ENCODE measurements at regions not wholly inside any gene's neighbourhood (a gene's known extent, or its start where the extent isn't known, plus 50 kb on each side); places are given as distances from the start of the nearest gene placed in this dataset.

DNA sequence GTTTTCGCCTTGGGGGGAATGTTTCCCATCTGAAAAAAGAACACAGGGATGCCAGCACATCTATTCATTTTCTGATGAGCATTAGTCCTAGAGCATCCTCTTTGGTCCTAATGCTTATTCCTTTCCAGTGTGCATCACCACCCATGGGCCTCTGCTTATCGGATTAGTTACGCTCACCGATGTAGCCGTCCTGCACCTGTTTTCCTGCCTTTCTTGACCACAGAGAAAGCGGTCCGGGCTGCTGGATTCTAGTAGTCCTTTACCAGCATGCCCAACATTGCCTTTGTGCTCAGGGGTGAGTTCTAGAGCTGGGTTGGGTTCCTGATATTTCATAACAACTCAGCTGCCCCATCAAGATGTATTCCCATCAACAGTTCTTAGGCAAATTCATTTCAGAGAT lies 2084.5 kb upstream of the C9orf72 start:
- no peak for DNase-seq

DNA sequence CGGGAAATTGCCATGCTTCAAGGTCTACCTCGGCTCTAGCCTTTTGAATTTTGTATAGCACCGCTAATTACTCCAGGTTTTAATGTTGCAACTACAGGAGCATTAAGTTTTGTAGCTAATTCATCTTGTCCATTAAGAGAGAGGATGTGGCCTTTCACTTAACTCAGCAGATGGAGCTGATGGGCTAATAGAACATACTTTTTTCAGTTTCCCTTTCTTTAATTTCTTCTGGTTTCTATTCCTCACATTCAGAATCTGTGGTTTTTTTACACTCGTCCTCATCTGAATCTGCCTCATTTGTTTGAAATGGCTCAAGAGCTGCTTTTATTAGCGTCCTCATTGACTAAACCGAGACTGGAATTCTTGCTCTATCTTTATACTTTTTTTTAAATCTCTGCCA lies 2085.7 kb upstream of the C9orf72 start:
- DNase-seq, result no peak

DNA sequence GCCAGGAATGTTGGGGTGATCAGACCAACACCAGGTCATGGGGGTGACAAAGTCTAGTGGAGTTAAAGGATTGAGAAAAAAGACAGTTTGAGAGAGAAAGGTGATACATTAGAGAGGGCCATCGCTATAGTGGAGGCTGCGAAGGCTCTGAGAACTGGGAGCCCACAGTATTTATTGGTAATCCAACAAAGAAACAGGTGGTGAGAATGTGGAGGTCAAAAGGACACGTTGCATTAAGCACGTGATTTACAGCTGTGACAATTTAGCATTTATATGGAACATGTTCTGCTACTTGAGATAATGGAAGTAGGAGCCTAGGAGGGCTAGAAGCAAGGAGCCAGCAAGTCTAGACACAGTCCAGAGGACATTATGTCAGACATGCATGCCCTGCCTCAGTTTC lies 2086.5 kb upstream of the C9orf72 start:
- no peak for DNase-seq

DNA sequence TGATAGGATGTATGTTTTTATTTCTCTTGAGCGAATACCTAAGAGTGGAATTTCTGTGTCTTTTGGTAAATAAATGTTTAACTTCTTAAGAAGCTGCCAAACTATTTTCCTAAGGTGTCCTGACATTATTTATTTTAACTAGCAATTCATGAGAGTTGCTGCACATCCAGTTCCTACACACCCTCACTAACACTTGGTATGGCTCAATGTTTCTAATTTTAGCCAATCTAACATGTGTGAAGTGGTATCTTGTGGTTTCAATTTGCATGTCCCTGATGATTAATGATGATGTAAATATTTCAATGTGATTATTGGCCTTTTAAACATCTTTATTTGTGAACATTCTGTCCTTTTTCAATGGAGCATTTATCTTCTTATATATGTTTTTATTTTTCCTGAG lies 2095.5 kb upstream of the C9orf72 start:
- DNase-seq, result no peak

DNA sequence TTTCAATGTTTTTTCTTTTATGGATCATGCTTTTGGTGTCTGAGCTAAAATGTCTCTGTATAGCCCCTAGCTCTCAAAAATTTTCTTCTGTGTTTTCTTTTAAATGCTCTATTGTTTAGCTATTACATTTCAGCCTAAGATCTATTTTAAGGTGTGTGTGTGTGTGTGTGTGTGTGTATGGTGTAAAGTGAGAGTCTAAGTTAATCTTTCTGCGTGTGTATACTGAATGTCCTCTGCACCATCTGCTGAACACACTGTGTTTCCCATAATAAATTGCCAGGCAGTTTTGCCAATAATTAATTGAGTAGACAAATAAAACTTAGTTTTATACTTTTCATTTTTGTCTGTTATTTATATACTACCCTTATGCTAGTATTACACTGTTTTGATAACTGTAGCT lies 2096.3 kb upstream of the C9orf72 start:
- DNase-seq, result no peak

DNA sequence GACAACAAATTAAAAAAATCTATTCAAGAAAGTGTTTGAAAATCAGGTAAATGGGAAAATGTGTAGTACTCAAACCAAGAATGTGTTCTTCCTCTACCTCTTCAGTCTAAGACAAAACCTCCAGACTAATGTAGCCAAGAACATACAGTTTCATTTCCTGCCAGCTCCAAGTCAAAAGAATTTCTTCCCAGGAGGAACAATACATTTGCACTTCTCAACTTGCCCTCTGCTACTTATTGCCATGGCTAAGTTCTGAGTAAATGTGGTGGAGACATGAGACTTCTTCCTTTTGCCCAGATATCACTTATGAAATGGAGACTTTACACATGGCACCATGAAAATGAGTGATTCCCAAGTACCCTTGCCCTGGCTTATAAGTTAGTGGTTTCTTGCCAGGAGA lies 2112.2 kb upstream of the C9orf72 start:
- DNase-seq, result no peak

DNA sequence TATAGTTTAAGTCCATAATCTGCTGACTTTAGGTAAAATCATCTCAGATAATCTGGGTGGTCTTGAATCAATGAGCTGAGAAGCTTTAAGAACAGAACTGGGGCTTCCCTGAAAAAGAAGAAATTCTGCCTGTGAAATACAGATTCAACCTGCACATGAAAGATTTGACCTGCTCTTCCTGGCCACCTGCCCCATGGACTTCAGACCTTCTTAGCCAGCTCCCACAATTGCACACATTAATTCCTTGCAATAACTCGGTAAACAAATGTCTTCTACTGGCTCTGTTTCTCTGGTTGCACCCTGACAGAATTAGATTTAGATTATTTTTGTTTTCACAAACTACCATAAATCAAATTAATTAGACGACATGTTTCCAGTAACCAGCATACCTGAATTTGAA lies 2117.9 kb upstream of the C9orf72 start:
- no peak for DNase-seq

DNA sequence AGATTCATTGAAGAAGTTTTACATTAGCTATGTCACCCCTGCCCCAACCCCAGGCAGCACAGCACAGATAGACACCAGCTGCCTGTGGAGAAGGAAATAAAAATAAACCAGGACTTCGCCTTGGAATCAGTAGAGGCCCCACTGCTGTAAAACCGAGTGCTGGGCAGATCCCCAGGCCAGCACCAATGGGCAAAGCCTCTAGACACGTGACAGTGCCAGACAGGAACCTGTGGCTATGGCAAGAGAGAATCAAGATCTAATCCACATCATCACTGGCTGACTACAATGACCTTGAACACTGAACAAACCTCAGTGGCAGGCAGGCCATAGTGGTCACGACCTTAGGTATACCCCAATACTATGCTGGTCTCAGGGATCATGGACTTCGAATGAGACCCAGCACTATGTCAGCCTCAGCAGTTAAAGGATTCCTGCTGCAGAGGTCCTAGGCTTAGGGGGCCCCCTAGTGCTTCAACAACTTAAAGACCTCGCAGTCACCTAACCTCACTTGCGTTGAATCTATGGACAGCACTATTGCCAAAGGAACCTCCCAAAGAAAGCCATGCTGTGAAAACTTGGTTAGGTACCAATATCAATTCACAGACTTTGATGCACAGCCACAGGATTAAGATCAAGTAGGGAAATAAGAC lies 2118.6 kb upstream of the C9orf72 start:
- no peak for DNase-seq

DNA sequence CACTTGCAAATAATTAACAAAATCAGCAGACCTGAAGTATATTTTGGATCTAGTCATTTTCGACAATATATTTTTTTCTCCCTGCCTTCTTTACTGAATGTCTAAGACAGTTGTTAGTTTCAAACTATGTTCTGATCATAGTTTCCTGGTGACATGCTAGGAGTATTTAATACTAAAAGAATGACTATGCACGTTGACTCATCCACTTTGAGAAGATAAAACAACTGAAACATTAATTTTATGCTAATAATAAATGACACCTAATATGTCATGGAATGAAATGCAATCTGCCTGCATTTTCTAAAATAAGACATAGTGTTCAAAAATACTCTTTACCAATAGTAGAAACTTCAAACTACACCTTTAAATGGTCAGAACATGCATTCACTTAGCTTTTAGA lies 2123.7 kb upstream of the C9orf72 start:
- DNase-seq, result no peak

DNA sequence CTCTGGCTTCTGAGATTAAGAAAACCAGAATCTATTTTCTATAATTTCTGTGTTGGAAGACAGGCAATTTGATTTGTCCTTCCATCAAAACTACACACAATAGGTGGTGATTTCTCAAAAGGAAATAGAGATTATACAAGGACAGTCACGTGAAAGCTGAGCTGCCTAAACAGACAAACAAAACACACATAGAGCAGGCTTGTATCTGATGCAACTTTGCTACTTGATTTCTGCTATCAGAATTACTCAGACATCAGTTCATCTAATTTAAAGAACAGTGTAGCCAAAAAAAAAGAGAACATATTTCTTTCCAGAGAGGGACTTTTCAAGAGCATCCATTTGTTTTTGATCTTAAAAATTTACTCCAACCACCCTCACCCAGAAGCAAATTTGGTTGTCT lies 2128.3 kb upstream of the C9orf72 start:
- DNase-seq, result no peak

DNA sequence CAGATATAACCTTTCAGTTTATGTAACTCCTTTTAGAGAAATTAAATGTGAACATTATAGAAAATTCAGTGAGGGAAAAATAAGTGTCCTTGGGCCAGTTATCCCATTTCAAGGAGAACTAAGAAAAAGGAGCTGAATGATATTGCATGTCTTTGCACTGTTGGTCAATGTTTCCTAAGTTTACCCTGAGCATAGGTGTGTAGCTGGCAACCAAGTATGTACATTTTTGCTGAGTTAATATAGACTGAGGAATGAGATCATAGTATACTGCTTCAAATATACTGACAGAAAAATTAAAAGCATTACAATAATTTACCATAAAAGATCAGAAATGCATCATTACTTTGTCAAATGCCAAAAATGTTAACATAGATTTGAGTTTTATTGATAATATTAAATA lies 2128.7 kb upstream of the C9orf72 start:
- DNase-seq, result no peak

DNA sequence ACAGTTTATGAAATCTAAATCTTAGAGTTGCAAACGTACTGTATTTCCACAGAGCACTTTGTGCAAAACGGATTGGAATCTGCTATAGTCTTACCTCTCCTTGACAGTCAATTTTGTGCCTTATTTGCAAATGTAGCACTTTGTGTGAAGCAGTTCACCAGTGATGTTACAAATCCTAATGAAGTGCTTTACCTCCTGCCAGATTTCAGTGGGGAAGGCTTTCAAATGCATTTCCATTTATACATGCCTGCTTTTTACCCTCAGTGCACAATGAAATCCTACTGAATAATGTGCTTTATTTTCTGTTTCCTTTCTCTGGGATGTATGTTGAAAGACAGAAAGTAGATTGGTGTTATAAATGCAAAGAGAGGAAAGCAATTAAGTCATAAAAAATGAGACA lies 2141.6 kb upstream of the C9orf72 start:
- DNase-seq, result no peak

DNA sequence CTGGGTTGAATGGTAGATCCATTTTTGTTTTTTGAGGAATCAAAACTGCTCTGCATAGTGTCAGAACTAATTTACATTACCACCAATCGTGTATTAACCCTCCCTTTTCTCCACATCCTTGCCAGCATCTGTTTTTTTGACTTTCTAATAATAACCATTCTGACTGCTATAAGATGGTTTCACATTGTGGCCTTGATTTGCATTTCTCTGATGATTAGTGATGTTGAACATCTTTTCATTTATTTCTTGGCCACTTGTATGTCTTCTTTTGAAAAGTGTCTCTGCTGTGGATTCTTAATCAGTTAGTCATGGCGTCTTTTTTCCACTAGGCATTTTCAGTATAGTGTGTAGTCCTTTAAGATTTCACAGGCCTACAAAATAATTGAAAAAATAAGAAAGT lies 2144.3 kb upstream of the C9orf72 start:
- DNase-seq, result no peak

DNA sequence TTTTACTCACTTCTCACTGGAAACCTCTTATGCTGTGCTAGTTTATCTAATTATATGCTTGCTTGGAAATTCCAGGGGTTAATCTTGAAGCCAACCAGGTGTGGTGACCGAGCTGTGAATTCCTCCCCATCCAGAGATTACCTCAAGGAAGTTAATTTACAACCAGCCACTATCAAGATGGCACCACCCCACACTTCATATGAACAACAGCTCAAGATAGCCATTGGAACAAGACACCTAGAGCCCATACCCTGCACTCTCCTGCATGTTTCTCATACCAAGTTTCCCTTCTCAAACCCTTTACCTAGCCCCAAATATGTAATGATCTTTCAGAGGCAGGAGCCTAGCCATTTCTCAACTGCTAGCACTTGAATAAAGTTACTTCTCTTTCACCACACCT lies 2156.9 kb upstream of the C9orf72 start:
- DNase-seq, result no peak

DNA sequence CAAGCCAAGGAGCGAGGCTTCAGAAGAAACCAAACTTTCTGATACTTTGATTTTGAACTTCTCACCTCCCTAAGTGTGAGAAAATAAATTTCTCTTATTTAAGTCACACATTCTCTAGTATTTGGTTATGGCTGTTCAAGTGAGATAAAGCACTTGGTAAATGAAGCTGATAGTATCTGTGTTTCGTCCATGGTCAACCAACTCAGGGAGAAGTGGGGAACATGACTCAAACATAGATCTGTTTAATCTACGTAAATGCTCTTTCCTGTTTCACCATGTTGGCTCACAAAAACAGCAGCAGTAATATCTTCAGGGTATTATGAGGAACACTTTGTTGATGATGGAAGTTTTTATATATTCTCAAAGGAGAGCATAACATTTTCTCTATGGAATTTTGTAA lies 2167.2 kb upstream of the C9orf72 start:
- no peak for DNase-seq

DNA sequence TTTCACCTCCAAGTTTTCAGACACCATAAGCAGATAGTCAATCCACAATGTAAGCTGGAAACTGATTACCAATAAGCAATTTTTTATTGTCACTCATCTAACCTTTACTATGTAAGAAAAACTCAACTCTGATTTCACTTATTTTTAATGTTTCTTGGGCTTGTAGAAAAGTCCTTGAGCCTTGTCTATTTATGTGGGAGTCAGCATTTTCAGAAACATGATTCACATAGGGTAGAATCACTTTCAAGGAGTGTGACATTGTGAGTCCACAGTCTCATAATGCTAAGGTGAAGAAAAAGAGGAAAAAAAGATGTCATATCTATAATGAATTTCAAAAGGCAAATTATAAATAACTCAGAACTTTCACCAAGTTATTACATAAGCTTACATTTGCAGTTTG lies 2167.9 kb upstream of the C9orf72 start:
- no peak for DNase-seq

DNA sequence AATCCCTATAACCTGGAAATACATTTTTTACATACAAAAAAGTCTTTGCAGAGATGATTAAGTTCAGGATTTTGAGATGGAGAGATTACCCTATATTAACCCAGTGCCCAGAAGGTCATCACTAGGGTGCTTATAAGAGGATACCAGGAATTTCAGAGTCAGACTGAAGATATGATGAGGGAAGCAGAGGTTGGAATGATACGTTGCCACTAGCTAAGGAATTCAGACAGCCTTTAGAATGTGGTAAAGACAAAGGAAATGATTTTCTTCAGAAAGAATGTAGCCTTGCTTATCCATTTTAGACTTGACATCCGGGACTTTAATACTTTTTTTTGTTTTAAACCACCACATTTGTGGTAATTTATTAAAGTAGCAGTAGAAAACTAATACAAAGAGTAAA lies 2176.8 kb upstream of the C9orf72 start:
- no peak for DNase-seq

DNA sequence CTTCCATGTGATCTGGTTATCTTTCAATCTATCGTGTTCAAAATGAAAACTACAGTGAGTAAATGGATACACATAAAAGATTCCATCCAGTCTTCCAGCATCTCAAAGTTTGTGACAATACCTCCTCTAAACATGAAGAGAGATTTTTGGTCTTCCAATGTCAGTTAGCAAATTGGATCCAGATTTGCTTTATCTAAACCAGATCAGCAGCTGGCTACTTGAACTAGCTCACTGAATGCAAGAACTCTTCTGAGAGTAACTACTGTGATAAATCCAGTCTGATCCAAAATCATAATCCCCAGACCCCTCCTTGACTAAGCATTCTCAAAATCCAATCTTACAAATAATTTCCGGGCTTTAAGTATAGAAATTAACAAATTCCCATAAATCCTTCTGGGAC lies 2177.9 kb upstream of the C9orf72 start:
- DNase-seq, result no peak

DNA sequence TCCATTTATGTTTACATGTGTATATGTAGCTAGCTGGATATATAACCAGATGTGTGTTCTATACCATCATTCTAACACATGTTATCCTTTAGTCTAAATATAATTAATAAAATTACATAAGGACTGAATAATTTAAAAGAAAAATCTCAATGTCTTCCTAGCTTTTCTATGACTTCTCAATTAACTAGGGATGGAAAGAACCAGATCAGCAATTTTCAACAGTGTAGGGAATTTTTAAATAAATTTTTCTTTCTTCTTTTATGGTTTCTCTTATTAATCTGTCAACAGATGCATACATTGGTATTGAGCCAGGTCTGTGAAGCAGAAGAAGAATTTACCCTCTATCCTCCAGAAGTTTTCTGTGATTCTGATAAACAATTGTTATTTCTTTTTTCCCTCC lies 2180.4 kb upstream of the C9orf72 start:
- no peak for DNase-seq

DNA sequence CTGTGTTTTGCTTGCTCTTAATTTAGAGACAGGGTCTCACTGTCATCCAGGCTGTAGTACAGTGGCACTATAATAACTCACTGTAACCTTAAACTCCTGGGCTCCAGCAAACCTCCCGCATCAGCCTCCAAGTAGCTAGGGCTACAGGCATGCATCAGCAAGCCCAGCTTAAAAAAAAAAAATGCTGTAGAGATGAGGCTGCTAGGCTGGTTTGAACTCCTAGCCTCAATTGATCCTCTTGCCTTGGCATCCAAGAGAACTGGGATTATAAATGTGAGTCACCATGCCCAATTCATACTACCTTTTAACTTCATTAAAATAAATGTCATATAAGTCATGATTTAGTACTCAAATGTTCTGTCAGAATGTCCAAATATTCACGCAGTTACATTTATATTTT lies 2195.7 kb upstream of the C9orf72 start:
- no peak for DNase-seq

DNA sequence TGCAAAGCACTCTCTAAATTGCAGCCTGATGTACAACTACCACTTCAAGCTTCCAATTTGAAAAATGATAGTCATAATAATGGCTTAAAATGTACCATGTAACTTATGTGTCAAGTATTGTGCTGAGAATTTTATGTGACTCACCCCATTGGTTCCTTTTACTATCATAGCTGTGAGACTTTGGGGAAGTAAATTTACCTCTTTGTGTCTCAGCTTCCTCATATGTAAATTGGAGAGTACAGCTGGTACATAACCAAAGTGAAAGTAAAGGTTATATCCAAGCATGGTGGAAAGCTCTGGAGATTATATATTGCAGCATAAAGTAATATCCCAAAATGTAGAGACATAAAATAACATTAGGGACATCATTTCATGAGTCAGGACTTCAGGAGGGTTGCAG lies 2200.4 kb upstream of the C9orf72 start:
- DNase-seq, result no peak

DNA sequence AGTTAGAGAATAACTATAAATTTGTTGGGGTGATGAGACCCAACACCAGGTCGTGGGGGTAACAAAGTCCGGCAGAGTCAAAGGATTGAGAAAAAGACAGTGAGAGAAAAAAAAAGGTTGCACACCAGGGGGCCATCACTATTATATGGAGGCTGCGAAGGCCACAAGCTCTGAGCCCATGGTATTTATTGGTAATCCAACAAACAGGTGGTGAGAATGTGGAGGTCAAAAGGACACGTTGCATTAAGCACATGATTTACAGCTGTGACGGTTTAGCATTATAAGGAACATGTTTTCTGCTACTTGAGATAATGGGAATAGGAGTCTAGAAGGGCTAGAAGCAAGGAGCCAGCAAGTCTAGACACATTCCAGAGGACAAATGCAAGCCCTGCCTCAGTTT lies 2202.2 kb upstream of the C9orf72 start:
- DNase-seq, result no peak

DNA sequence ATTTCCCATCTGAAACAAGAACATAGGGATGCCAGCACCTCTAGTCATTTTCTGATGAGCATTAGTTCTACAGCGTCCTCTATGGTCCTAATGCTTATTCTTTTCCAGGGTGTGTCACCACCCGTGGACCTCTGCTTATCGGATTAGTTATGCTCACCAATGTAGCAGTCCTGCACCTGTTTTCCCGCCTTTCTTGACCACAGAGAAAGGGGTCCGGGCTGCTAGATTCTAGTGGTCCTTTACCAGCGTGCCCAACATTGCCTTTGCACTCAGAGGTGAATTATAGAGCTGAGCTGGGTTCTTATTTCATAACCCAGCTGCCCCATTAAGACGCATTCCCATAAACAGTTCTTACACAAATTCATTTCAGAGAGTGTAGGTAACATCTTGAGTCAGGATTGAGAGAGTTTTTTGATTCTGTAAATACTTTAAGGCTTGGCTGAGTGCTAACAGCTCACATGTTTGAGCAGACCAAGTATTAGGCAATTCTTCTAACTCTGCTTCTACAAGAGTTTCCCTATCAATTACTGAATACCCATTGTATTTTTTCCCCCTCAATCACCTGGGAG lies 2205.1 kb upstream of the C9orf72 start:
- no peak for DNase-seq

DNA sequence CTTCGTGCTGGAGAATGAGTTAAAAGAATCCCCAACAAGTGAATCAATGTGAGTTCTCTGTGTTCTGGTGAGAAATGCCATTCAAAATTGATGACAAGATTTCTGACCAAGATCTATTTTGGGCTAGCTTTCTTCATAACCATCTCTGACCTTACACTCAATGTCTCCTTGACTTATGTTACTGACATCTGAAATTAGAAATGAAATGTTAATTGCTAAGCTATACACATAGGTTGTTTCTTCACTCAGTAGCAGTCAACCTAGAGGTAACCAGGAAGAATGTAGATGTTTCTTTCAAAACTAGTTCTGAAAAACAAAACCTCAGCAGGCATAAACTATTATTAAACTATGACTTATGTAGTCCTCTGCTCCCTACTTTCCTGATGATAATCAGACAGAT lies 2220.7 kb upstream of the C9orf72 start:
- no peak for DNase-seq

DNA sequence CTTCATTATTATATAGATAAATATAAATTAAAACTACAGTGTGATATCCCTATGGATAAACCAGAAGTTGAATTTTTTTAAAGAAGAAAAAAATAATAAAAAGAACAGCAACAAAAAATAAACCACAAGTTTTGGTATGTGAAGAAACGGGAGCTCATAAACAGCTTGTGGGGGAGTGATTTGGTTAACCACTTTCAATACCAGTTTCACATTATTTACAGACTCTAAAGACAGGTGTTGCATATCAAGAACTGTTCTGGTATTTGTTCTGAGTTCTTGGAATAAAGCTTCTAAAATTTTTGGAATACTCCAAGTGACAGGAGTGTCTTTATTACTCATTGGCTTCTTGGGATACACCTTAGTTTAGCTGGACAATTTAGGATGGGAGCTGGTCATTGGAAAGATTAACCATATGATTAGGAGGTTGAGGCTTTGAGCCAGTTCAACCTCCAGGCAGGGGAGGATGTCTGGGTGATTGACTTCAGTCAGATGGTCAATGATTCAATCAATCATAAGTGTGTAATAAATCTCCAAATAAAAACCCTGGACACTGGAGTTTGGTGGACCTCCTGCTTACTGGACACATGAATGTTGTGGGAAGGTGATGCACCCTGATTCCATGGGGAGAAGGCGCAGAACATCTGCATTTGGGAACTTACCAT lies 2223.1 kb upstream of the C9orf72 start:
- DNase-seq, result no peak

Data from cerebellar nuclear complex (tissue), 1 donor.